Endothelial cell of umbilical vein (primary cell): ENCODE measurements at regions not wholly inside any gene's neighbourhood (a gene's known extent, or its start where the extent isn't known, plus 50 kb on each side); places are given as distances from the start of the nearest gene placed in this dataset.

Experiments used
- BruUV-seq: library from RNA; stranded (reverse); fragments of 400-500 nt; replicated peaks from 2 replicates; lab custom pipeline; 2021; lab: Mats Ljungman, UMichigan
- CTCF ChIA-PET: fragments of 300-600, 350-600 bp; sonication (Branson Sonifier 250); formaldehyde crosslinking; loops from one replicate; lab custom pipeline; 2021; ENCODE audit warnings: antibody characterized with exemption, inconsistent platforms; lab: Charles Lee
- POLR2A ChIA-PET: fragments of 300-600, 350-600 bp; sonication (Branson Sonifier 250); formaldehyde crosslinking; loops from one replicate; lab custom pipeline; 2021; ENCODE audit warnings: antibody characterized with exemption, inconsistent platforms; lab: Charles Lee
- DNase-seq: peaks from one replicate; pipeline ENCODE4 v3.0.0-alpha.2; 2011; ENCODE audit warnings: low read depth, low spot score
- FAIRE-seq: peaks from 2 replicates; lab custom pipeline; 2011; peaks lifted over from hg19 to GRCh38; lab: Jason Lieb, UNC
- H2AFZ ChIP-seq: 2 replicates; pipeline ENCODE4 v1.6.0; 2012; ENCODE audit warnings: low read depth, low read length, control low read depth, inconsistent platforms
- H3K27ac ChIP-seq: 2 replicates; pipeline ENCODE4 v1.5.1; 2011; ENCODE audit warnings: low read depth, mild to moderate bottlenecking, control low read depth, low read length, moderate library complexity; ENCODE audit not compliant: insufficient read depth
- H3K27me3 ChIP-seq, 2 experiments: 2 replicates each; pipeline versions ENCODE4 v1.6.0 to v1.6.1; 2011; ENCODE audit warnings: low read length in 2 of 2, mixed read lengths in 1 of 2; ENCODE audit not compliant: control insufficient read depth in 2 of 2, insufficient read depth in 2 of 2
- H3K36me3 ChIP-seq, 2 experiments: 2 replicates in 1 of 2; 3 replicates in 1 of 2; pipeline ENCODE4 v1.5.1; 2011; ENCODE audit warnings: low read length in 2 of 2, mild to moderate bottlenecking in 1 of 2, moderate library complexity in 1 of 2; ENCODE audit not compliant: control insufficient read depth in 2 of 2, insufficient read depth in 2 of 2; ENCODE audit errors: extremely low read depth in 1 of 2
- H3K4me1 ChIP-seq: 3 replicates; pipeline ENCODE4 v1.5.1; 2011; ENCODE audit warnings: mild to moderate bottlenecking, low read length; ENCODE audit not compliant: control insufficient read depth, insufficient read depth; ENCODE audit errors: extremely low read depth
- H3K4me2 ChIP-seq: 2 replicates; pipeline ENCODE4 v1.6.1; 2011; ENCODE audit warnings: low read length, control low read depth, mixed read lengths; ENCODE audit not compliant: insufficient read depth
- H3K4me3 ChIP-seq, 3 experiments: fragments of 200-600 bp in 1 of 3; sonication (generic), shearing (Covaris generic) in 1 of 3; replicated peaks in 1 of 3; 2 replicates each; pipeline ENCODE4 v1.5.1; 2011 to 2016; ENCODE audit warnings: control low read depth in 3 of 3, low read length in 3 of 3, mild to moderate bottlenecking in 2 of 3, inconsistent platforms in 1 of 3, low read depth in 1 of 3, moderate library complexity in 1 of 3; ENCODE audit not compliant: insufficient read depth in 1 of 3
- H3K79me2 ChIP-seq: 2 replicates; pipeline ENCODE4 v1.6.0; 2012; ENCODE audit warnings: low read length, inconsistent platforms; ENCODE audit not compliant: control insufficient read depth, insufficient read depth
- H3K9ac ChIP-seq: replicated peaks from 2 replicates; pipeline ENCODE3; 2011; ENCODE audit warnings: low read length, control low read depth; ENCODE audit not compliant: insufficient read depth; ENCODE audit errors: extremely low read depth
- H3K9me1 ChIP-seq: replicated peaks from 3 replicates; pipeline ENCODE4 v1.6.0; 2011; ENCODE audit warnings: mild to moderate bottlenecking, low read length; ENCODE audit not compliant: control insufficient read depth, insufficient read depth; ENCODE audit errors: extremely low read depth
- H3K9me3 ChIP-seq: replicated peaks from 2 replicates; pipeline ENCODE4 v1.5.1; 2012; ENCODE audit warnings: low read length, inconsistent platforms; ENCODE audit not compliant: control insufficient read depth, insufficient read depth
- H4K20me1 ChIP-seq: replicated peaks from 2 replicates; pipeline ENCODE3; 2011; ENCODE audit warnings: mild to moderate bottlenecking, low read length; ENCODE audit not compliant: control insufficient read depth, insufficient read depth; ENCODE audit errors: extremely low read depth
- CTCF ChIP-seq, 2 donors: IDR thresholded peaks; 1 replicate in 1 of 2; 2 replicates in 1 of 2; pipeline ENCODE4 v1.5.1; 2011; ENCODE audit warnings: low read length in 2 of 2, mild to moderate bottlenecking in 2 of 2, moderate library complexity in 2 of 2, control low read depth in 1 of 2, inconsistent platforms in 1 of 2, low read depth in 1 of 2; ENCODE audit not compliant: insufficient read depth in 1 of 2; ENCODE audit errors: extremely low read depth in 1 of 2
- EZH2 ChIP-seq: IDR thresholded peaks from 2 replicates; pipeline ENCODE4 v1.6.1; 2012; ENCODE audit warnings: borderline replicate concordance, low read depth, mild to moderate bottlenecking, moderate library complexity, low read length, inconsistent platforms; ENCODE audit not compliant: severe bottlenecking
- FOS ChIP-seq: IDR thresholded peaks from 2 replicates; pipeline ENCODE4 v1.6.1; 2011; ENCODE audit warnings: mild to moderate bottlenecking, low read length, moderate library complexity, borderline replicate concordance; ENCODE audit not compliant: insufficient read depth
- GATA2 ChIP-seq: IDR thresholded peaks from 2 replicates; pipeline ENCODE4 v1.7.0; 2011; ENCODE audit warnings: low read depth, mild to moderate bottlenecking, moderate library complexity, mixed read lengths, low read length; ENCODE audit not compliant: insufficient read length, insufficient read depth
- MAX ChIP-seq: IDR thresholded peaks from 2 replicates; pipeline ENCODE4 v1.6.1; 2011; ENCODE audit not compliant: insufficient read depth, insufficient read length
- MYC ChIP-seq: IDR thresholded peaks from one replicate; pipeline ENCODE4 v1.6.1; 2011; ENCODE audit warnings: mild to moderate bottlenecking, low read depth, low read length
- POLR2A ChIP-seq: IDR thresholded peaks from 2 replicates; pipeline ENCODE4 v1.6.1; 2012; ENCODE audit warnings: low read depth, mild to moderate bottlenecking, control low read depth, low read length
- POLR2AphosphoS5 ChIP-seq: IDR thresholded peaks from 2 replicates; pipeline ENCODE4 v1.6.1; 2012; ENCODE audit warnings: low read depth, mild to moderate bottlenecking, control low read depth, low read length, moderate library complexity; ENCODE audit not compliant: insufficient read depth
- dilution Hi-C: fragments of 300-500 bp; cut with MboI; formaldehyde crosslinking; loops from one replicate; pipeline ENCODE4 v1.15.0; 2019; ENCODE audit warnings: low sequenced_read_pairs; ENCODE audit not compliant: extremely low pct_ligation_motif_present
- intact Hi-C: fragments of 100-400 bp; cut with micrococcal nuclease; formaldehyde crosslinking; loops from one replicate; pipeline ENCODE4 v1.10.0; 2022

GRCh38 chr11:69922596-69923111 lies 103.4 kb upstream of the FGF3 start:
- TF ChIP-seq MAX (no peak), MYC (no peak), CTCF (IDR thresholded peaks at IDR 0.05; ENCODE audit: extremely low read depth in 1 of 2, insufficient read depth in 1 of 2, low read depth in 1 of 2, low read length in 2 of 2) (no peak), GATA2 (no peak), POLR2A (no peak), EZH2 (no peak), POLR2AphosphoS5 (no peak), FOS (no peak)
- Histone ChIP-seq H4K20me1 (no peaks in the 10 kb centered on the region), H3K9me3 (no peaks in the 10 kb centered on the region), H3K27me3 (peaks cover 13 to 23% of the 10 kb centered on the region in 2 experiments), H3K9me1 (no peaks in the 10 kb centered on the region), H3K27ac (no peak overlapping the region), H3K4me2 (no peak overlapping the region), H3K9ac (no peak overlapping the region), H3K79me2 (no peaks in the 10 kb centered on the region), H3K36me3 (no peaks in the 10 kb centered on the region), H2AFZ (no peak overlapping the region), H3K4me1 (peaks cover 4% of the 10 kb centered on the region), H3K4me3 (no peak overlapping the region)
- no peak for FAIRE-seq
- dilution Hi-C loops, result loop anchor here (25.0 kb wide), 1 partner anchor 265 kb away; no protein-coding TSS in a partner anchor
- no TSS peak for BruUV-seq
- DNase-seq, result no peak
- CTCF ChIA-PET, result interaction anchor here (2.2 to 5.4 kb wide), 3 partner anchors 12 to 274 kb away, joined by 10 to 60 read pairs (median 53); no protein-coding TSS in a partner anchor
- intact Hi-C loops, result no loop called here
- POLR2A ChIA-PET, result no interaction called here
